ENCODE measurements at regions not wholly inside any gene's neighbourhood (a gene's known extent, or its start where the extent isn't known, plus 50 kb on each side); places are given as distances from the start of the nearest gene placed in this dataset.

GRCh38 chrX:79440336-79440735, 73.2 kb upstream of the ITM2A start:
- ATAC-seq, result no peak
- no peak overlapping the region for H3K4me3 ChIP-seq
- 18% methylated on average over 5 of the region's 5 CpGs for WGBS (ENCODE audit: missing lambda C conversion rate)
- no peaks in the 10 kb centered on the region for H3K4me1 ChIP-seq
- ChIA-PET POLR2A (no interaction called here), CTCF (no interaction called here)
- no peak overlapping the region for H3K4me2 ChIP-seq
- H3K9me3 ChIP-seq, result no peaks in the 10 kb centered on the region
- peak; percentile 80 for FAIRE-seq
- H3K27ac ChIP-seq, result no peak overlapping the region
- TF ChIP-seq NFE2L2 (conservative IDR thresholded peaks at IDR 0.05; ENCODE audit: low read length) (no peak), SREBF2 (IDR thresholded peaks at IDR 0.05) (no peak), EP300 (IDR thresholded peaks at IDR 0.05) (no peak), TFCP2L1 (CRISPR knock-in tag; IDR thresholded peaks at IDR 0.05) (no peak), RNF2 (IDR thresholded peaks at IDR 0.05; ENCODE audit: borderline replicate concordance, low read depth) (no peak), HMGXB4 (CRISPR knock-in tag; IDR thresholded peaks at IDR 0.05; ENCODE audit: borderline replicate concordance) (no peak), BCL3 (IDR thresholded peaks at IDR 0.05) (no peak), EHF (CRISPR knock-in tag; IDR thresholded peaks at IDR 0.05) (no peak), ZC3H11A (IDR thresholded peaks at IDR 0.05) (no peak), ATOH8 (CRISPR knock-in tag; IDR thresholded peaks at IDR 0.05; ENCODE audit: low read depth) (no peak), JUNB (IDR thresholded peaks at IDR 0.05) (no peak), HDAC2 (IDR thresholded peaks at IDR 0.05) (no peak), ZNF302 (CRISPR knock-in tag; IDR thresholded peaks at IDR 0.05) (no peak), KDM1A (IDR thresholded peaks at IDR 0.05; ENCODE audit: low read depth) (no peak), CTCF (IDR thresholded peaks at IDR 0.05) (no peak)
- no peak for DNase-seq (ENCODE audit: low read depth in 1 of 2, low spot score in 1 of 2)

All from A549 (cell line).